DND-41 (cell line): ENCODE measurements at regions not wholly inside any gene's neighbourhood (a gene's known extent, or its start where the extent isn't known, plus 50 kb on each side); places are given as distances from the start of the nearest gene placed in this dataset.

ENCODE experiments used
- ATAC-seq: fragments of 200-7000 bp; cut with Tn5 transposase; 3 replicates; pipeline ENCODE4 v1.9.1; 2021; ENCODE audit warnings: low read depth; ENCODE audit not compliant: insufficient read depth
- DNase-seq: peaks from one replicate; pipeline ENCODE4 v3.0.0-alpha.2; 2020
- H2AFZ ChIP-seq: 2 replicates; pipeline ENCODE4 v1.6.0; 2012; ENCODE audit warnings: low read depth, low read length
- H3K27ac ChIP-seq: 2 replicates; pipeline ENCODE4 v1.5.1; 2012; ENCODE audit warnings: low read length, inconsistent platforms
- H3K27me3 ChIP-seq: fragments of 200-600 bp; sonication (generic); 2 replicates; pipeline ENCODE4 v1.6.0; 2012; ENCODE audit warnings: low read length, mild to moderate bottlenecking, inconsistent platforms; ENCODE audit not compliant: insufficient read depth, poor library complexity
- H3K36me3 ChIP-seq: 2 replicates; pipeline ENCODE4 v1.5.1; 2012; ENCODE audit warnings: low read length, inconsistent platforms; ENCODE audit not compliant: insufficient read depth
- H3K4me1 ChIP-seq: 2 replicates; pipeline ENCODE4 v1.5.1; 2012; ENCODE audit warnings: mild to moderate bottlenecking, low read length; ENCODE audit not compliant: insufficient read depth
- H3K4me2 ChIP-seq: 2 replicates; pipeline ENCODE4 v1.6.0; 2012; ENCODE audit warnings: mild to moderate bottlenecking, moderate library complexity, low read length, inconsistent platforms; ENCODE audit not compliant: insufficient read depth
- H3K4me3 ChIP-seq, 2 experiments: fragments of 200-600 bp in 1 of 2; shearing (Covaris generic) in 1 of 2; 2 replicates each; pipeline ENCODE4 v1.5.1; 2012 to 2016; ENCODE audit warnings: inconsistent platforms in 2 of 2, low read length in 2 of 2, mild to moderate bottlenecking in 2 of 2, low read depth in 1 of 2, moderate library complexity in 1 of 2
- H3K79me2 ChIP-seq: 2 replicates; pipeline ENCODE4 v1.6.0; 2012; ENCODE audit warnings: low read length, inconsistent platforms; ENCODE audit not compliant: insufficient read depth
- H3K9ac ChIP-seq: 2 replicates; pipeline ENCODE4 v1.6.0; 2012; ENCODE audit warnings: low read depth, mild to moderate bottlenecking, inconsistent platforms, low read length, moderate library complexity
- H3K9me3 ChIP-seq: 2 replicates; pipeline ENCODE4 v1.5.1; 2012; ENCODE audit warnings: low read length, moderate library complexity, mild to moderate bottlenecking, inconsistent platforms; ENCODE audit not compliant: insufficient read depth, severe bottlenecking
- H4K20me1 ChIP-seq: 2 replicates; pipeline ENCODE4 v1.6.0; 2012; ENCODE audit warnings: low read length; ENCODE audit not compliant: insufficient read depth
- EZH2 ChIP-seq: IDR thresholded peaks from 3 replicates; pipeline ENCODE4 v1.6.1; 2012; ENCODE audit warnings: borderline replicate concordance, low read depth, mild to moderate bottlenecking, moderate library complexity, low read length, inconsistent platforms; ENCODE audit not compliant: severe bottlenecking
- TF ChIP-seq, protein P1 (sequence below): IDR thresholded peaks from 2 replicates; pipeline ENCODE4 v1.5.1; 2012; ENCODE audit warnings: borderline replicate concordance, low read length, moderate library complexity, mild to moderate bottlenecking; ENCODE audit not compliant: poor library complexity, severe bottlenecking; ENCODE audit errors: extremely low read depth

DNA sequence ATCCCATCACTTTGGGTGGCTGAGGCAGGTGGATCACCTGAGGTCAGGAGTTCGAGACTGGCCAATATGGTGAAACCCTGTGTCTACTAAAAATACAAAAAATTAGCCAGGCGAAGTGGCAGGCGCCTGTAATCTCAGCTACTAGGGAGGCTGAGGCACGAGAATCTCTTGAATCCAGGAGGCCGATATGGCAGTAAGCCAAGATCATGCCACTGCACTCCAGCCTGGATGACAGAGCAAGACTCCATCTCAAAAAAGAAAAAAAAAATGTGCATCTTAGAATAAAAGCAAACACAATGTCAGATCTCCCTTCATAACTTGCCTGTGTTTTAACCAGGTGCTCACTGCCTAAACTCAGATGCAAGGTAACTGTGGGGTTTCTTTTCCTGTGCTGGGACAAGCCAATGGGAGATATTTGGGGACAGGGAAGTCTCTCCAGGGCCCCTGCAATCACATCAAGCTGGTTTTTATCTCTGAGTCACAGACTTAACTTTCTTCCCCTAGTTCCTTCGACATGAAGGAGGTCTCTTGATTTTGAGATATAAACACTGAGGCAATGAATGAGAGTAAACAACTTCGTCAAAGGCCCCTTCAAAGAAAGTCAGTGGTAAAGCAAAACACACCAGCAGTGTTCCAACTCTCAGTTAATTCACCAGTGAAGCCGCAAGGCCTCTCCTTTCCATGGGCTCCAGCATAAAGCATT is 99.1 kb downstream of the SNX18 start:
- Histone ChIP-seq H3K4me2 (no peak overlapping the region), H3K9me3 (peaks cover 2% of the 10 kb centered on the region), H2AFZ (no peak overlapping the region), H3K27ac (no peak overlapping the region), H3K4me3 (no peak overlapping the region), H4K20me1 (no peaks in the 10 kb centered on the region), H3K9ac (no peak overlapping the region), H3K4me1 (peaks cover 2% of the 10 kb centered on the region), H3K27me3 (no peaks in the 10 kb centered on the region), H3K36me3 (no peaks in the 10 kb centered on the region), H3K79me2 (no peaks in the 10 kb centered on the region)
- DNase-seq (no peak), ATAC-seq (no peak)
- no peak for TF ChIP-seq EZH2
- TF ChIP-seq, protein P1, sequence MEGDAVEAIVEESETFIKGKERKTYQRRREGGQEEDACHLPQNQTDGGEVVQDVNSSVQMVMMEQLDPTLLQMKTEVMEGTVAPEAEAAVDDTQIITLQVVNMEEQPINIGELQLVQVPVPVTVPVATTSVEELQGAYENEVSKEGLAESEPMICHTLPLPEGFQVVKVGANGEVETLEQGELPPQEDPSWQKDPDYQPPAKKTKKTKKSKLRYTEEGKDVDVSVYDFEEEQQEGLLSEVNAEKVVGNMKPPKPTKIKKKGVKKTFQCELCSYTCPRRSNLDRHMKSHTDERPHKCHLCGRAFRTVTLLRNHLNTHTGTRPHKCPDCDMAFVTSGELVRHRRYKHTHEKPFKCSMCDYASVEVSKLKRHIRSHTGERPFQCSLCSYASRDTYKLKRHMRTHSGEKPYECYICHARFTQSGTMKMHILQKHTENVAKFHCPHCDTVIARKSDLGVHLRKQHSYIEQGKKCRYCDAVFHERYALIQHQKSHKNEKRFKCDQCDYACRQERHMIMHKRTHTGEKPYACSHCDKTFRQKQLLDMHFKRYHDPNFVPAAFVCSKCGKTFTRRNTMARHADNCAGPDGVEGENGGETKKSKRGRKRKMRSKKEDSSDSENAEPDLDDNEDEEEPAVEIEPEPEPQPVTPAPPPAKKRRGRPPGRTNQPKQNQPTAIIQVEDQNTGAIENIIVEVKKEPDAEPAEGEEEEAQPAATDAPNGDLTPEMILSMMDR: no peak

DNA sequence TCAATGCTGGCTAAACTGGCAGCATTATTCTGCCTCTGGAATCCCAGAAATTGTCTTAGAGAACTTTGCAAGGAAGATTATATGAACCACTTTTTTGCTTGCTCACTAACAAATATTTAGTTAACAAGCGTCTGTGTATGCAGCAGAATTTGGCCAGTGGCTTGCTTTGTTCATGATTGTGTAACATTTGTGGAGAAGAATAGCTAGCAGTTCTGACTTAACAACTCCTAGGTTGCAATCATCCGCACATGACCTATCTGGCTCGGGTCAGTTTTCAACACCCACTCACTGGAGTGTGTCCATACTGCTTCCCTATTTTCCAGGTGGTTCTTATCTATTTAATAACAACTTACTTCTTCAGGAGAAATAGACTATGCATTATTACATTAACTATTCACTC is 98.5 kb downstream of the SNX18 start:
- Histone ChIP-seq H2AFZ (no peak overlapping the region), H3K27me3 (no peaks in the 10 kb centered on the region), H3K9me3 (peaks cover 2% of the 10 kb centered on the region), H3K4me2 (no peak overlapping the region), H3K4me3 (no peak overlapping the region), H4K20me1 (no peaks in the 10 kb centered on the region), H3K4me1 (peaks cover 8% of the 10 kb centered on the region), H3K36me3 (no peaks in the 10 kb centered on the region), H3K9ac (no peak overlapping the region), H3K79me2 (no peaks in the 10 kb centered on the region), H3K27ac (no peak overlapping the region)
- ATAC-seq (no peak), DNase-seq (no peak)
- TF ChIP-seq, protein P1: no peak
- TF ChIP-seq EZH2: no peak

DNA sequence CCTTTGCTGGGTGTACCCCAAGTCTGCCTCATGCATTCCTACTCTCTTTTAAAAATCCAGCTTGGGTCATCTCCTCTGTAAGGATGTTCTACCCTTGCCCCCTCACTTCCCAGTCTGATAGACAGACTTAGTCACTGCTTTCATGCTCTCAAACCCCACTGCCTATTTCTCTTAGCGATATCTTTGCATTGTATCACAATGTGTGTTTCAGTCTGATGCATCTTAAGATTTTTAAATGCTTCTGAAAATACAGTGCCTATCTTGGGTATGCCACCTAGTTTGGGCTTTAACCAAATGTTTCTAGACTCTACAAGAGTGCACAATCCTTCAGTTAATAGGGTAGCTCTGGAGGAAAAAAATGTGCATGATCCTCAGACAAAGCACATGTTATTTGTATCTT is 97.8 kb downstream of the SNX18 start:
- no peaks in the 10 kb centered on the region for H3K36me3 ChIP-seq
- H3K4me1 ChIP-seq: peaks cover 15% of the 10 kb centered on the region
- no peaks in the 10 kb centered on the region for H4K20me1 ChIP-seq
- no peak overlapping the region for H3K4me2 ChIP-seq
- no peaks in the 10 kb centered on the region for H3K27me3 ChIP-seq
- DNase-seq: no peak
- no peak overlapping the region for H3K4me3 ChIP-seq
- H3K9me3 ChIP-seq: peaks cover 2% of the 10 kb centered on the region
- ATAC-seq: no peak
- H3K9ac ChIP-seq: no peak overlapping the region
- H2AFZ ChIP-seq: no peak overlapping the region
- no peaks in the 10 kb centered on the region for H3K79me2 ChIP-seq
- TF ChIP-seq, protein P1: no peak
- TF ChIP-seq EZH2: no peak
- H3K27ac ChIP-seq: no peak overlapping the region
